BE2C (cell line): ENCODE measurements at regions not wholly inside any gene's neighbourhood (a gene's known extent, or its start where the extent isn't known, plus 50 kb on each side); places are given as distances from the start of the nearest gene placed in this dataset.
"Not testable (repeated sequence)": the region's sequence is repeated elsewhere in the genome, so short reads cannot be mapped to it uniquely, and the experiment has no call there.

Source experiments
- DNase-seq: peaks from one replicate; pipeline ENCODE4 v3.0.0-alpha.2; 2020
- H3K27me3 ChIP-seq: fragments of 250-450 bp; sonication (Bioruptor Pico); 2 replicates; pipeline ENCODE4 v1.5.1; 2020; ENCODE audit warnings: mild to moderate bottlenecking
- H3K36me3 ChIP-seq: fragments of 250-450 bp; sonication (Bioruptor Pico); 2 replicates; pipeline ENCODE4 v1.5.1; 2020; ENCODE audit warnings: mild to moderate bottlenecking
- H3K4me1 ChIP-seq: fragments of 250-450 bp; sonication (Bioruptor Pico); 2 replicates; pipeline ENCODE4 v1.5.1; 2020
- H3K4me3 ChIP-seq: 2 replicates; pipeline ENCODE4 v1.5.1; 2011; ENCODE audit warnings: low read depth, low read length
- H3K9me3 ChIP-seq: fragments of 250-450 bp; sonication (Bioruptor Pico); 2 replicates; pipeline ENCODE4 v1.5.1; 2020
- TF ChIP-seq, protein P1 (sequence below): IDR thresholded peaks from 2 replicates; pipeline ENCODE4 v1.5.1; 2012; ENCODE audit warnings: mild to moderate bottlenecking, low read depth, low read length

DNA sequence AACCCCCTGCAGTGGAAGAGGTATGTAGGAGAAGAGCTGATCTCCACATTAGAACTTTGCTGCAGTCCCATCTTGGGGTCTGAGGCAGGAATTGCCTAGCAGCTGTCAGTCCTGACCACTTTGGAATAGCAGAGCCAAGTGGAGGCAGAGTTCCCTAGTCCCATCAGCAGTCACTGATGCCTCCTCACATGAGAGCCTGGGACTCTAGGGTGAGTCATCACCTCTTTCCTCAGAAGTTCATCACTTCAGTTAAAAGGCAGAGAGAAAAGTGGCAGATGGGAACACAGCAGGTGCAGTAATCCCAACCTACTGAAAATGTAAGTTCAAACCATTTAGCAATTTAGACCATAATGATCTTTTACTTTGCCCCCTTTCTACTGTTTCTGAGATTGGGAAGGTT, 73.9 kb upstream of the MED14 start:
- TF ChIP-seq, protein P1, sequence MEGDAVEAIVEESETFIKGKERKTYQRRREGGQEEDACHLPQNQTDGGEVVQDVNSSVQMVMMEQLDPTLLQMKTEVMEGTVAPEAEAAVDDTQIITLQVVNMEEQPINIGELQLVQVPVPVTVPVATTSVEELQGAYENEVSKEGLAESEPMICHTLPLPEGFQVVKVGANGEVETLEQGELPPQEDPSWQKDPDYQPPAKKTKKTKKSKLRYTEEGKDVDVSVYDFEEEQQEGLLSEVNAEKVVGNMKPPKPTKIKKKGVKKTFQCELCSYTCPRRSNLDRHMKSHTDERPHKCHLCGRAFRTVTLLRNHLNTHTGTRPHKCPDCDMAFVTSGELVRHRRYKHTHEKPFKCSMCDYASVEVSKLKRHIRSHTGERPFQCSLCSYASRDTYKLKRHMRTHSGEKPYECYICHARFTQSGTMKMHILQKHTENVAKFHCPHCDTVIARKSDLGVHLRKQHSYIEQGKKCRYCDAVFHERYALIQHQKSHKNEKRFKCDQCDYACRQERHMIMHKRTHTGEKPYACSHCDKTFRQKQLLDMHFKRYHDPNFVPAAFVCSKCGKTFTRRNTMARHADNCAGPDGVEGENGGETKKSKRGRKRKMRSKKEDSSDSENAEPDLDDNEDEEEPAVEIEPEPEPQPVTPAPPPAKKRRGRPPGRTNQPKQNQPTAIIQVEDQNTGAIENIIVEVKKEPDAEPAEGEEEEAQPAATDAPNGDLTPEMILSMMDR, result no peak
- Histone ChIP-seq H3K4me1 (no peaks in the 10 kb centered on the region), H3K4me3 (no peak overlapping the region), H3K9me3 (no peaks in the 10 kb centered on the region), H3K36me3 (no peaks in the 10 kb centered on the region), H3K27me3 (no peaks in the 10 kb centered on the region)
- DNase-seq, result no peak

DNA sequence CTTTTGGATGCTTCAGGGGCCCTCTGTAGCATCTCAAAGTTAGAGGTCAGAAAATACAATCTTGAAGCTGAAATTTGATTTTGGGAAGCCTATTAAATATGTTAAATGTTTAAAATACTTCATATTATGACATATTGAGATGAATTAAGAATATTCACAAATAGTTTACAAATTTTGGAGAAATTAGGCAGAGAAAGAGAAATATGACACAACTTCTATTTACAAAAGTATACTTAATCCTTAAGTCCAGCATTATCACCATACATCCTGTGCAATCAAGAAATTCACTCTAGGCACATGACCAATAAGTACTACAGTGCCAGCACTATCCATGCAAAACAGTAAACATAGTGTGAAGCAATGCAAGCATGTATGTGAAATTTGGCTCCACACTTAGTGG, 79.7 kb upstream of the MED14 start:
- not testable (repeated sequence) for H3K27me3 ChIP-seq, H3K36me3 ChIP-seq, DNase-seq, H3K4me1 ChIP-seq, H3K9me3 ChIP-seq, H3K4me3 ChIP-seq

DNA sequence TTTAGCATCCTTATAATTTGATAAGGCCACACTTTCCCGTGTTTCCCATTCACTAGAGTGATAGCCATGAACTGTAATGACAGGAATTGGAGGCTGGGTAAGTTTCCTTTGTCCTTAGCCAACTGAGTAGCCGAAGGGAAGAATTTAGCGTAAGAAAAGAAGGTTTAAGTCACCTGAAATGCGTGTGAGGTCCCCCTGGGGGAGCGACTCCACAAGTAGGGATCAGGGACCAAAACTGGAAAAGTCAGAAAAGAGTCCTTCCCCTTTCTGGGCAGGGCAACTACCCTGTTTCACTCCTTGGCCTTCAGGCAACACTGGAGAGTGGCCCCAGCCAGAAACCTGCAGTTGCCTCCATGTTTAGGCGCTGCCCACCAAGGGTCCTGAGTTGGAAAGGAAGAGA, 81.6 kb upstream of the MED14 start:
- TF ChIP-seq, protein P1, result no peak
- DNase-seq, result no peak
- no peaks in the 10 kb centered on the region for H3K9me3 ChIP-seq
- no peaks in the 10 kb centered on the region for H3K36me3 ChIP-seq
- H3K4me3 ChIP-seq, result no peak overlapping the region
- H3K27me3 ChIP-seq, result no peaks in the 10 kb centered on the region
- no peaks in the 10 kb centered on the region for H3K4me1 ChIP-seq

DNA sequence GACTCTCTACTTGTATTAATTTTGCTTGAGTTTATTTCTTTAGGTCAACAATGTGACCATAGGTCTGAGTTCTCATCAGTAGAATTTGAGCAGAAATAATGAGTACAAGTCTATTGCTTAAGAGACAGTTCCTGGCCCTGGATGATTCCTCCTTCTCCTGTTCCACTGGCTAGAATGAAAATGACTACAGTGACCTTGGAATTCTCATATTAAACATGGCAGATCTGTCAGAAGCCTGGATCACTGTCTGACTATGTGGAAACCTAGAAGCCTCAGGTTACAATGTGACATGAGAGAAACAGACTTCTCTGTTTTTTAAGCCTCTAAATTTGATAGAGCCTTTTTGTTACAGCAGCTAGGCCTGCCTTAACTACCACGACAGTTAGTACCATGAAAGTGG, 82.9 kb upstream of the MED14 start:
- Histone ChIP-seq H3K27me3 (no peaks in the 10 kb centered on the region), H3K36me3 (no peaks in the 10 kb centered on the region), H3K9me3 (no peaks in the 10 kb centered on the region), H3K4me1 (no peaks in the 10 kb centered on the region), H3K4me3 (no peak overlapping the region)
- no peak for DNase-seq
- TF ChIP-seq, protein P1, result no peak

DNA sequence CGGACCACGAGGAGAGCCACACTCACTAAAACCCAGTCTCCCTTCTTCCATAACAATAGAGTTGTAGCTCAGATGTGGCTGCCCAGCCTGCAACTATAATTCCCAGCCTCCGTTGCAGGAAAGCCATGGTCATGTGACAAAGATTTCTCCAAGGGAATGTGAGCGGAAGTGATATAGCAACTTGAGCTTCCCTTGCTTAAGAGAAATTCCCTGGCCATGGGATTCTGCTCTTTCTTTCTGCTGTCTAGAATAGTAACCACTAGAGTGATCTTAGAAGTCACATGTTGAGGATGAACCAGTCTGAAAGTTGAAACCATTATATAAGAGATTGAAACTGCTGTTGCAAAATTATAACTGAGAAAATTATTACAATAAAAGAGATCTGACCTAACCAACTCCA, 86.4 kb upstream of the MED14 start:
- no peak for DNase-seq
- no peaks in the 10 kb centered on the region for H3K4me1 ChIP-seq
- H3K4me3 ChIP-seq, result no peak overlapping the region
- no peaks in the 10 kb centered on the region for H3K36me3 ChIP-seq
- H3K27me3 ChIP-seq, result no peaks in the 10 kb centered on the region
- TF ChIP-seq, protein P1, result no peak
- H3K9me3 ChIP-seq, result no peaks in the 10 kb centered on the region

DNA sequence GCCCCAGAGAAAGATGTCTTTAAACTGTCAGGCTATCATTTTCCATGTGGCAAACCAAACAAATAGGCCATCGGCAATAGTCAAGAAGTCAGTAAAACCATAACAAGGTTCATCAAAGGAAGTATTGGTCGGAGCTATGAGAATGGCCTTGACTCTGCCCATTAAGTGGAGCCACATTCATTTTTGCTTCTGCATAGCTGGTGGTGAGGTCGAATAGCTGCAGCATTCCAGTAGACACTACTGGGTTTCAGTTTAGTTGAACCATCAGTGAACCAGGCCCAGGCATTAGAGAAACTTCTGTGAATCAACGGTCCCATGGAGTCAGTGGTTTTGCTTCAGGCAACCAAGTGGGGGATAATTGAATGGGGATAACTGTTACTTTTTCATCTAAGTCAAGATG, 92.0 kb upstream of the MED14 start:
- DNase-seq, result no peak
- Histone ChIP-seq H3K27me3 (no peaks in the 10 kb centered on the region), H3K36me3 (no peaks in the 10 kb centered on the region), H3K9me3 (no peaks in the 10 kb centered on the region), H3K4me3 (no peak overlapping the region), H3K4me1 (no peaks in the 10 kb centered on the region)
- TF ChIP-seq, protein P1, result no peak

DNA sequence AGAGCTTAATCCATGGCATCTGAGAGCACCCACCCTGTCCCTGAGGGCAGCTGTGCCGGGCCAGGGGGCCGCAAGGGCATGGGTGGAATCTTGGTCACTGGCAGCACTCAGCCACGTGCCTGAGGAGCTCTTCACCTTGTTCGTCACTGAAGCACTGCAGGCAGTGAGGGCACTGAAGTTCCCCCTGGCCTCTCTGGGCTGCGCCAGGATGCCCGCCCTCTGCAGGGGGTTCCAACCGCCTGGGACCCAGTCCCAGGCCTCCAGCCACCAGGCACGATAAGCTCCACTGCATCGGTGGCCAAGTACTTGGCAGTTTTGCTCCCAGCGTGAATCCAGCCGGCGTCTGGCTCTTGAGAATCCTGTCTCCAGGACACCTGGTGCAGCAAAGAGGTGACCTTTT, 96.4 kb upstream of the MED14 start:
- Histone ChIP-seq H3K36me3 (no peaks in the 10 kb centered on the region), H3K4me1 (no peaks in the 10 kb centered on the region), H3K9me3 (no peaks in the 10 kb centered on the region), H3K27me3 (no peaks in the 10 kb centered on the region), H3K4me3 (no peak overlapping the region)
- DNase-seq, result no peak
- TF ChIP-seq, protein P1, result no peak
